ENCODE measurements at regions not wholly inside any gene's neighbourhood (a gene's known extent, or its start where the extent isn't known, plus 50 kb on each side); places are given as distances from the start of the nearest gene placed in this dataset.
"Not testable (repeated sequence)": the region's sequence is repeated elsewhere in the genome, so short reads cannot be mapped to it uniquely, and the experiment has no call there.

- not testable (repeated sequence) for DNase-seq (ENCODE audit: extremely low read depth, low read depth, low spot score)
Observed at GRCh38 chr4:49321511-49322300, 335.6 kb downstream of the CWH43 start.

- DNase-seq (ENCODE audit: extremely low read depth, low read depth, low spot score) = not testable (repeated sequence)
Observed at GRCh38 chr4:49322610-49323572, 336.8 kb downstream of the CWH43 start.

- not testable (repeated sequence) for DNase-seq (ENCODE audit: extremely low read depth, low read depth, low spot score)
Observed at GRCh38 chr4:49323573-49323940, 337.5 kb downstream of the CWH43 start.
